SK-N-SH treated with all-trans-retinoic acid at 6 μM for 48 hours (cell line): ENCODE measurements at regions not wholly inside any gene's neighbourhood (a gene's known extent, or its start where the extent isn't known, plus 50 kb on each side); places are given as distances from the start of the nearest gene placed in this dataset.

ENCODE experiments used
- ATAC-seq: fragments of 200-7000 bp; cut with Tn5 transposase; 3 replicates; pipeline ENCODE4 v1.9.1; 2020; ENCODE audit warnings: mild to moderate bottlenecking, moderate library complexity
- ARNTL ChIP-seq: fragments of 450-650 bp; formaldehyde crosslinking; IDR thresholded peaks from 2 replicates; pipeline ENCODE4 v1.5.0; 2020; ENCODE audit warnings: low read depth, mild to moderate bottlenecking, moderate library complexity, borderline replicate concordance
- BACH2 ChIP-seq: fragments of 250-450 bp; sonication (Bioruptor Pico); IDR thresholded peaks from 2 replicates; pipeline ENCODE4 v1.9.0; 2021; ENCODE audit warnings: mild to moderate bottlenecking, borderline replicate concordance
- CSDC2 ChIP-seq: fragments of 250-450 bp; sonication (Bioruptor Pico); IDR thresholded peaks from 2 replicates; pipeline ENCODE4 v1.5.0; 2020; ENCODE audit warnings: mild to moderate bottlenecking, moderate library complexity
- CSRNP3 ChIP-seq: fragments of 250-450 bp; sonication (Bioruptor Pico); IDR thresholded peaks from 2 replicates; pipeline ENCODE4 v1.5.1; 2021; ENCODE audit warnings: mild to moderate bottlenecking, moderate library complexity
- ESRRG ChIP-seq: fragments of 250-450 bp; sonication (Bioruptor Pico); IDR thresholded peaks from 2 replicates; pipeline ENCODE4 v1.6.1; 2021; ENCODE audit warnings: mild to moderate bottlenecking
- GLIS3 ChIP-seq: fragments of 250-450 bp; sonication (Bioruptor Pico); IDR thresholded peaks from 2 replicates; pipeline ENCODE4 v1.5.0; 2020; ENCODE audit warnings: mild to moderate bottlenecking, moderate library complexity
- OSR1 ChIP-seq: fragments of 250-450 bp; sonication (Bioruptor Pico); IDR thresholded peaks from 2 replicates; pipeline ENCODE4 v1.8.0; 2022; ENCODE audit warnings: moderate library complexity, mild to moderate bottlenecking, inconsistent platforms
- PATZ1 ChIP-seq: fragments of 250-450 bp; sonication (Bioruptor Pico); IDR thresholded peaks from 2 replicates; pipeline ENCODE4 v1.8.0; 2020; ENCODE audit warnings: mild to moderate bottlenecking, moderate library complexity, borderline replicate concordance
- POU6F1 ChIP-seq: fragments of 250-450 bp; sonication (Bioruptor Pico); IDR thresholded peaks from 2 replicates; pipeline ENCODE4 v1.8.0; 2021; ENCODE audit warnings: low read depth, mild to moderate bottlenecking, moderate library complexity, borderline replicate concordance
- PPARA ChIP-seq: fragments of 250-450 bp; sonication (Bioruptor Pico); IDR thresholded peaks from 2 replicates; pipeline ENCODE4 v1.5.0; 2020; ENCODE audit warnings: mild to moderate bottlenecking, borderline replicate concordance
- RARB ChIP-seq: fragments of 250-450 bp; sonication (Bioruptor Pico); IDR thresholded peaks from 2 replicates; pipeline ENCODE4 v1.8.0; 2021; ENCODE audit warnings: mild to moderate bottlenecking, moderate library complexity
- SNAI2 ChIP-seq: fragments of 250-450 bp; sonication (Bioruptor Pico); IDR thresholded peaks from 2 replicates; pipeline ENCODE4 v1.5.0; 2020; ENCODE audit warnings: mild to moderate bottlenecking, moderate library complexity
- TCF4 ChIP-seq: fragments of 250-450 bp; sonication (Bioruptor Pico); IDR thresholded peaks from 2 replicates; pipeline ENCODE4 v1.8.0; 2021; ENCODE audit warnings: mild to moderate bottlenecking, moderate library complexity, borderline replicate concordance
- TOX ChIP-seq: fragments of 250-450 bp; sonication (Bioruptor Pico); IDR thresholded peaks from 2 replicates; pipeline ENCODE4 v1.8.0; 2021; ENCODE audit warnings: mild to moderate bottlenecking, moderate library complexity, borderline replicate concordance
- ZC3H10 ChIP-seq: fragments of 250-450 bp; sonication (Bioruptor Pico); IDR thresholded peaks from 2 replicates; pipeline ENCODE4 v1.5.1; 2021; ENCODE audit warnings: mild to moderate bottlenecking, moderate library complexity
- ZFP3 ChIP-seq: fragments of 250-450 bp; sonication (Bioruptor Pico); IDR thresholded peaks from 2 replicates; pipeline ENCODE4 v1.5.0; 2020; ENCODE audit warnings: mild to moderate bottlenecking, moderate library complexity
- ZFP30 ChIP-seq: fragments of 450-650 bp; formaldehyde crosslinking; IDR thresholded peaks from 2 replicates; pipeline ENCODE4 v1.5.0; 2022; ENCODE audit warnings: mild to moderate bottlenecking, moderate library complexity
- ZNF565 ChIP-seq: fragments of 450-650 bp; formaldehyde crosslinking; conservative IDR thresholded peaks from 2 replicates; pipeline ENCODE4 v1.5.0; 2020; ENCODE audit warnings: low read depth, mild to moderate bottlenecking, moderate library complexity
- ZNF70 ChIP-seq: fragments of 450-650 bp; formaldehyde crosslinking; IDR thresholded peaks from 2 replicates; pipeline ENCODE4 v1.5.0; 2020; ENCODE audit warnings: mild to moderate bottlenecking, moderate library complexity
- ZNF8 ChIP-seq: fragments of 450-650 bp; formaldehyde crosslinking; IDR thresholded peaks from 2 replicates; pipeline ENCODE4 v1.5.0; 2020; ENCODE audit warnings: mild to moderate bottlenecking, moderate library complexity
- TF ChIP-seq, protein P1 (sequence below): fragments of 250-450 bp; sonication (Bioruptor Pico); IDR thresholded peaks from 2 replicates; pipeline ENCODE4 v1.5.1; 2020; ENCODE audit warnings: low read depth, mild to moderate bottlenecking, moderate library complexity

DNA sequence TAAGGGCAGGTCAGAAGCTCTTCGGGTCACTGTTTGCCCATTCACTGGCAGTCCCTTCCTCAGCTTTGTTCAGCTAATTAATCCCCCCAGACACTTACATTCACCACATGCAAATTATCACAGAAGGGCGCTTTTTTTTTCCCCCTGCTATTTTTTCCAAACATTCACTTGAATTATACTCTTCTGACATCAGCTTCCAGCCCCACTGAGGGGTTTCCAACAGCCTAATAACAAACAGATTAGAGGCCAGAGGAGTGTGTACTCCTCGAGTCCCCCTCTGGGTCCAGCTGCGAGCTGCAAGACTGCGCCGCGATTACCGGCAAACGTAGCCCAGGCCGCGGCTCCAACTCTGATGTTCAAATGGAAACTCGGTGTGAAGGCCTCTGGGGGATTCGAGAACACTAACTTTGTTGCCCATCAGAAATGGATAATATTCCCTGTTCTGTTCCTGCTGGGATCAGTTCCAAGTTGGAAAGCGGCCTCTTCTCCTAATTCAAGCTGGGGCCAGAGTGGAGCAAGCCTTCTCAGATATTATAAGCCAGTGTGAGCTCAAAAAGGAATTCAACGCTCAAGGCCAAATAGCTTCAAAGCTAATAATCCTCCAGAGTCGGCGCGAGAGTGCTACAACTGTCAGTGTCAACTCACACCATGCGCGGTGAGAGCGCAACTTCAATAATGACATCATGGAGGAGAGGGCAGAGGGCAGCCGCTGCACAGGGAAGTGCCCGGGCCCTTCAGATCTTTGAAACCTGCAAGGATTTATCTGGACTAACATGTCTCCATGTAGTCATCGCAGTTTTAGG is 560.8 kb downstream of the BNC2 start (continued):
- TF ChIP-seq PATZ1 (CRISPR knock-in tag) (no peak), SNAI2 (CRISPR knock-in tag) (no peak)

GRCh38 chr9:16310278-16311110 is 560.0 kb downstream of the BNC2 start:
- TF ChIP-seq ZC3H10 (CRISPR knock-in tag) = no peak
- TF ChIP-seq, protein P1, sequence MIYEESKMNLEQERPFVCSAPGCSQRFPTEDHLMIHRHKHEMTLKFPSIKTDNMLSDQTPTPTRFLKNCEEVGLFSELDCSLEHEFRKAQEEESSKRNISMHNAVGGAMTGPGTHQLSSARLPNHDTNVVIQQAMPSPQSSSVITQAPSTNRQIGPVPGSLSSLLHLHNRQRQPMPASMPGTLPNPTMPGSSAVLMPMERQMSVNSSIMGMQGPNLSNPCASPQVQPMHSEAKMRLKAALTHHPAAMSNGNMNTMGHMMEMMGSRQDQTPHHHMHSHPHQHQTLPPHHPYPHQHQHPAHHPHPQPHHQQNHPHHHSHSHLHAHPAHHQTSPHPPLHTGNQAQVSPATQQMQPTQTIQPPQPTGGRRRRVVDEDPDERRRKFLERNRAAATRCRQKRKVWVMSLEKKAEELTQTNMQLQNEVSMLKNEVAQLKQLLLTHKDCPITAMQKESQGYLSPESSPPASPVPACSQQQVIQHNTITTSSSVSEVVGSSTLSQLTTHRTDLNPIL (CRISPR knock-in tag) = no peak
- no peak for TF ChIP-seq ZFP3
- TF ChIP-seq CSRNP3 (CRISPR knock-in tag) = no peak
- no peak for TF ChIP-seq ZNF565 (CRISPR knock-in tag)
- no peak for TF ChIP-seq POU6F1 (CRISPR knock-in tag)
- TF ChIP-seq ESRRG (CRISPR knock-in tag) = no peak
- TF ChIP-seq OSR1 = no peak
- TF ChIP-seq CSDC2 (CRISPR knock-in tag) = no peak
- TF ChIP-seq PPARA (CRISPR knock-in tag) = no peak
- TF ChIP-seq SNAI2 (CRISPR knock-in tag) = no peak
- no peak for TF ChIP-seq RARB (CRISPR knock-in tag)
- no peak for TF ChIP-seq ZNF70 (CRISPR knock-in tag)
- TF ChIP-seq TOX = no peak
- no peak for ATAC-seq

DNA sequence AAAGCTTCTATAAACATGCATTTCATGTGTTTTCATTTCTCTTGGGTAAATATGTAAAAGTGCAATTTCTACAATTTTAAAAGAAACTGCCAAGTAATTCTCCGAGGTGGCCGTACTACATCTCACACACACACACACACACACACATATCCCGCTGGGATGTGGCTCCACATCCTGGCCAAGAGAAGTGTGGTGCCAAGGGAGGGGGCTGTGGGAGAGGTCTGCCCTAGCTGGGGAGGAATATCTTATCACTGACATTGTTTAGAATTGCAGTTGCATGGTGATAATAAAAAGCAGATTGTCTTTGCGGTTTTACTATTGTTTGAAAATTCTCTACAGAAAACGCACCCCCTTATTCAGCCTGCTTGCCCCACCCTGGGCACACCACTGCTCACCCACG is 558.4 kb downstream of the BNC2 start:
- no peak for ATAC-seq
- TF ChIP-seq, protein P1 (CRISPR knock-in tag) = no peak
- TF ChIP-seq ZC3H10 (CRISPR knock-in tag) (no peak), ARNTL (CRISPR knock-in tag) (no peak), GLIS3 (CRISPR knock-in tag) (no peak), TOX (no peak), POU6F1 (CRISPR knock-in tag) (no peak), RARB (CRISPR knock-in tag) (no peak), ZNF565 (CRISPR knock-in tag) (no peak), BACH2 (no peak), SNAI2 (CRISPR knock-in tag) (no peak), ZFP30 (CRISPR knock-in tag) (no peak), ZNF8 (CRISPR knock-in tag) (no peak), CSRNP3 (CRISPR knock-in tag) (no peak), ZNF70 (CRISPR knock-in tag) (no peak), PATZ1 (CRISPR knock-in tag) (no peak), ZFP3 (no peak), TCF4 (CRISPR knock-in tag) (no peak), OSR1 (no peak)
